Activated naive CD4-positive, alpha-beta T cell treated with anti-CD3 and anti-CD28 coated beads, Interleukin-2, amount 50 U/mL, for 24 hours (primary cell): ENCODE measurements at regions not wholly inside any gene's neighbourhood (a gene's known extent, or its start where the extent isn't known, plus 50 kb on each side); places are given as distances from the start of the nearest gene placed in this dataset.

Experiments
- H3K27ac Mint-ChIP-seq: one replicate; pipeline ENCODE4 v1.8.0; 2021; ENCODE audit warnings: mild to moderate bottlenecking, mixed read lengths
- H3K27me3 Mint-ChIP-seq: one replicate; pipeline ENCODE4 v1.8.0; 2021; ENCODE audit warnings: mixed read lengths
- H3K36me3 Mint-ChIP-seq: one replicate; pipeline ENCODE4 v1.8.0; 2021; ENCODE audit warnings: mixed read lengths
- H3K4me1 Mint-ChIP-seq: one replicate; pipeline ENCODE4 v1.8.0; 2021; ENCODE audit warnings: mixed read lengths
- H3K4me3 Mint-ChIP-seq: one replicate; pipeline ENCODE4 v1.8.0; 2021; ENCODE audit warnings: mild to moderate bottlenecking, mixed read lengths
- H3K9me3 Mint-ChIP-seq: one replicate; pipeline ENCODE4 v1.8.0; 2021; ENCODE audit warnings: mixed read lengths

- Mint-ChIP-seq H3K27me3 (no peaks in the 10 kb centered on the region), H3K9me3 (no peaks in the 10 kb centered on the region), H3K4me3 (no peak overlapping the region), H3K27ac (no peak overlapping the region), H3K4me1 (no peaks in the 10 kb centered on the region), H3K36me3 (peaks cover 11% of the 10 kb centered on the region)
Measured at GRCh38 chr1:222994511-222995235, 148.4 kb downstream of the TLR5 start.

DNA sequence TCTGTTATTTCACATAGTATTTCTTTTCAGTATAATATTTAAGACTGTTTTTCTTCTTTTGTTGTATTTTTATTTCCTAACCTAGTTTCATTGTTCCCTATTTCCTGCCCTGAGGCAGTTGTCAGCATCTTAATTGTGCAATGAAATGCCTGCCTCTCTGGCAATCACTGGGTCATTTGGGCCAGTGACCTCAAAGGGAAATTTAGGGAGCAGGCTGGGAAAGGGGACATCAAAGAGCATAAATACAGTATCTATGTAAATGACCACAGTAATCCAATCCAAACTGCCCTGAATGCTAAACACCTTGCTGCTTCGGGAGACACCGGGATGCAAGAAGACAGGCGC is 147.8 kb downstream of the TLR5 start:
- no peaks in the 10 kb centered on the region for H3K9me3 Mint-ChIP-seq
- H3K36me3 Mint-ChIP-seq, result peaks cover 11% of the 10 kb centered on the region

DNA sequence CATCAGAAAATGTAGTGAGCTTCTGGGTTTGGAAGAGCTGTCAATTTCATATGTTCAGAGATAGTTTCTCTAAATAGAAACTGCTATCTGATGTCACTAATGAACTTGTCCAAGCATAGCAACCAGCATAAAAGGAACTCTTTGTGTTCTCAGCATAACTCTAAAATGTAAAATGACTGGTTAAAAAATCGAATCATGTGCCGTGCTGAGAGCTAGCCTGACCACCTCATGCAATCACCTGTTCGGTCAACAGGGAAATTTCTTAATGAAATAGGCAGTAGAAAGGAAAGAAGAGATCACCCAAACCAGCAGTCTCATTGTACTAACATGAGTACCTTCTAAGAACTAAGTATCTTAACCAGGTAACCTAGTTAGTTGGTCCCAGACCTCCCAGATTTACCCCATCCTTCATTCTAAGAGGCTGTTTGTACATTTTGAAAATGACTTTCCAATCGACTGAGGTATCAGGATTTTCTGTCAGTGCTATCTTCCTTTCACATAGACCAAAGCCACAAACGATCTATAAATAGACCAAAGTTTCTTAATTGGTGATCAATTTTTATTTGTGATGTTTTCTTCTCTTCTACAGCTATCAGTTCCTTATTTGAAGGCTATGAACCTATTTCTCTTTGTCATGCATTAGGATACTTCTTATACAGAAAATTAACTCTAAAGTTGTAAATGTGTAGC is 147.3 kb downstream of the TLR5 start:
- Mint-ChIP-seq H3K36me3 (peaks cover 9% of the 10 kb centered on the region), H3K27ac (no peak overlapping the region), H3K9me3 (no peaks in the 10 kb centered on the region), H3K27me3 (no peaks in the 10 kb centered on the region), H3K4me3 (no peak overlapping the region), H3K4me1 (no peaks in the 10 kb centered on the region)

More for the DNA sequence above, 147.8 kb downstream of the TLR5 start:
- Mint-ChIP-seq H3K27ac (no peak overlapping the region), H3K27me3 (no peaks in the 10 kb centered on the region), H3K4me1 (no peaks in the 10 kb centered on the region), H3K4me3 (no peak overlapping the region)

DNA sequence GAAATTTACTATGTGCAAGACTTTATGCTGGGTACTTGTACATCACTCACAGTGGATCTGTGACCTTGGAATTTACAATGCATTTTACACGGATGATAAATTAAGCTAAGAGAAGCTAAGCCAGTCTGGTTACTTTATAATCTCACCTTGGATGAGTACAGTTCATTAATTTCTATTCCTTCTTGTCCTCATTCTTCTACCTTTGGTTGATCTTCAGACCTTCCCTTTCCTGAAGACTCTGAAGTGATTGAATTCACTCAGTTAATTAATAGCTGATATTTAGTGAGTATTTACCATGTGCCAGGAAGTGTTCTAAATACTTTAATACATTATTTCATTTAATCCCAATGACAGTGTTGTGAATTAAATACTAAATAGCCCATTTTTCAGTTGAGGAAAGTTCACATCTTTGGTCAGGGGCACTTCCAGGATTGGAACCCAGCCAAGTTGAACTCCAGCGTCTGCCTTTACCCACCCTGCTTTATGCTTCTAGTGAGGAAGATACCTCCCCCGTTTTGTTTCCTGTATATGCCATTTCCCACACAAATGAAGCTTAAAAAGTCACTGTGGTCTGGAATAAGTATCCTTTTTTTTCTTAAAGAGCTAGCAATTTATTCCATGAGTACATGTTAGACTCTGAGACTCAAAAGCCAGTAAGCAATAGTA is 146.6 kb downstream of the TLR5 start:
- H3K4me3 Mint-ChIP-seq, result no peak overlapping the region
- H3K27ac Mint-ChIP-seq, result no peak overlapping the region
- H3K9me3 Mint-ChIP-seq, result no peaks in the 10 kb centered on the region
- H3K27me3 Mint-ChIP-seq, result no peaks in the 10 kb centered on the region
- H3K4me1 Mint-ChIP-seq, result no peaks in the 10 kb centered on the region
- H3K36me3 Mint-ChIP-seq, result peaks cover 7% of the 10 kb centered on the region

DNA sequence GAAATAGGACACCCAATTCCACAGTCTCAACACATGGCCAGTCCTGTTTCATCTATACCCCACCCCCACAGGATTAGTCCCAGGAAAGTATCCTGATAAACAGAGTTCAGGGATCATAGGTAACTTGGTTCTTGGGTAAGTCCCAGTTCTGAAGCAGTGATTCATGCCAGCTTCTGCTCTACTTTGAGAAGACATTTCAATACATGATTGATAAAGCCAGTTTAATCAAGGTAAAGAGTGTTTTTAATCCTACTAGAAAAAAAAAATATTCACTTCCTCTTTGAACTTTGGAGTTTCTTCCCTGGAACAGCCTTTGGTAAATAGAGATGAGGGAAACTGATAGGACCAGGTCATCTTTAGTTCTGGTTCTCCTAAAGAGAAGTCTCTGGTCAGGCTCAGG is 142.4 kb downstream of the TLR5 start:
- Mint-ChIP-seq H3K27me3 (no peaks in the 10 kb centered on the region), H3K36me3 (peaks cover 15% of the 10 kb centered on the region), H3K27ac (no peak overlapping the region), H3K9me3 (no peaks in the 10 kb centered on the region), H3K4me3 (no peak overlapping the region), H3K4me1 (no peaks in the 10 kb centered on the region)

GRCh38 chr1:223001653-223002634 is 141.1 kb downstream of the TLR5 start:
- Mint-ChIP-seq H3K27me3 (no peaks in the 10 kb centered on the region), H3K4me1 (no peaks in the 10 kb centered on the region), H3K27ac (no peak overlapping the region), H3K4me3 (no peak overlapping the region), H3K36me3 (peaks cover 15% of the 10 kb centered on the region), H3K9me3 (no peaks in the 10 kb centered on the region)

DNA sequence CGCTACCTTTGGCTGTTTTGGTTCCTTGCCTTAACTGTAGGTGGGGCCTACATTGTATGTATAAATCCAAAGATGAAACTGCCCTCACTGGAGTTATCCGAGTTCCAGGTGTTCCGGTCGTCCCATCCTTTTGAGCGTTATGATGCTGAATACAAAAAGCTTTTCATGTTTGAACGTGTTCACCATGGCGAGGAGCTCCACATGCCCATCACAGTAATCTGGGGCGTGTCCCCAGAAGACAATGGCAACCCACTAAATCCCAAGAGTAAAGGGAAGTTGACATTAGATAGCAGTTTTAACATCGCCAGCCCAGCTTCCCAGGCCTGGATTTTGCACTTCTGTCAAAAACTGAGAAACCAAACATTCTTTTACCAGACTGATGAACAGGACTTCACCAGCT is 139.5 kb downstream of the TLR5 start:
- Mint-ChIP-seq H3K4me1 (no peaks in the 10 kb centered on the region), H3K36me3 (peaks cover 15% of the 10 kb centered on the region), H3K4me3 (no peak overlapping the region), H3K9me3 (no peaks in the 10 kb centered on the region), H3K27ac (no peak overlapping the region), H3K27me3 (no peaks in the 10 kb centered on the region)

- Mint-ChIP-seq H3K27me3 (no peaks in the 10 kb centered on the region), H3K4me3 (no peak overlapping the region), H3K36me3 (peaks cover 15% of the 10 kb centered on the region), H3K9me3 (no peaks in the 10 kb centered on the region), H3K4me1 (no peaks in the 10 kb centered on the region), H3K27ac (no peak overlapping the region)
Measured at GRCh38 chr1:223006371-223006770, 136.7 kb downstream of the TLR5 start.

DNA sequence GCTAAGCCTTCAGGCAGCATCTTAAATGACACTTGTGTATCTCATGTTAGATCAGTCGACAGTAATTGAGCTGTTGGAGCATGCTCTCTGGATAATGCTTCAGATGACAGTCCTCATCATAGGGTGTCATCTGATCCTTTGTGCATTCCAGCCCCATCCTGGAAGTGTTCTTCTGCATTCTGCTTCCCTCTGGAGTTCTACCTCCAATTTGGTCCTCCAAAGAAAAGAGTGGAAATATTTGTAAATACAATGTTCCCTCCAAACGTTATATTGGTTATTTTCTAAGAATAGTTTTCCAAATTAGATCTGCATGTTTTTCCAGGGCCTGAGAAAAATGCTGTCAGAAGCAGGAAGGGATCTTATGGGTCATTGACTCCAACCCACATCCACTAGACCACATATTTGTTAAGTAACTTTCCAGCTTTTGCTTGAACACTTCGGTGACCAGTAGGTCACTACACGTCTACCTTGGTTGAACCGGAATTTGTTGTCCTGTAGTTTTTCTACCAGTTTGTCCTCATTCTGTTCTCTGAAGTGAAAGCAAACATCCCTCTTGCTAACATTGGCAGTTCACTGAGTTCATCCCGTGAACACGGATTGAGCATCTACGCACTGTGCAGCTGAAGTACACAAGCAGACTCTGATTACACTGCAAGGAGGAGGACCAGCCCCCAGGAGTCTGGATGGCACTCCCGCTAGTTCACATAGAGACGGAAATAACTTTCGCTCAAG is 136.0 kb downstream of the TLR5 start:
- Mint-ChIP-seq H3K4me1 (no peaks in the 10 kb centered on the region), H3K9me3 (no peaks in the 10 kb centered on the region), H3K4me3 (no peak overlapping the region), H3K27me3 (no peaks in the 10 kb centered on the region), H3K36me3 (peaks cover 13% of the 10 kb centered on the region), H3K27ac (no peak overlapping the region)

GRCh38 chr1:223007935-223008334 is 135.1 kb downstream of the TLR5 start:
- Mint-ChIP-seq H3K4me3 (no peak overlapping the region), H3K4me1 (no peaks in the 10 kb centered on the region), H3K9me3 (no peaks in the 10 kb centered on the region), H3K27me3 (no peaks in the 10 kb centered on the region), H3K27ac (no peak overlapping the region), H3K36me3 (peaks cover 8% of the 10 kb centered on the region)

- no peak overlapping the region for H3K27ac Mint-ChIP-seq
- no peaks in the 10 kb centered on the region for H3K27me3 Mint-ChIP-seq
- H3K36me3 Mint-ChIP-seq, result peaks cover 5% of the 10 kb centered on the region
- no peaks in the 10 kb centered on the region for H3K4me1 Mint-ChIP-seq
- no peak overlapping the region for H3K4me3 Mint-ChIP-seq
- H3K9me3 Mint-ChIP-seq, result no peaks in the 10 kb centered on the region
Measured at GRCh38 chr1:223008808-223009207, 134.2 kb downstream of the TLR5 start.

DNA sequence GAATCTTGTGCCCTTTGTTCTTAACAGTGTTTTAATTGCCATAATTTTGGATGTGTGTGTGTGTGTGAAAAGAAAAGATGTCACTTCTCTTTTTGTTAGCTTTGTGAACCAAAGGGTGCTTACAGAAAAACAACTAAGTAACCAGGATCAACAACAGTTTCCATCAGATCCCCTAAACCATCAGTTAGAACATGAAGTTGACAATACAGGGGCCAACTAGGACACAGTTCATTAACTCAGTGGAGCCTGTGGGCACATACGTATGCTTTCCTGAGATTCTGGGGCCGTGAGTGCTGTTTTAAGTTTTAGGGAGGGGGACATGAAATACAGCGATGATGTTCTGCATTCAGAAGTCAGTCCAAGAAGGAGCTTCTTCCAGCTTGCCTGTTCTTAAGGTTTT is 133.6 kb downstream of the TLR5 start:
- Mint-ChIP-seq H3K27me3 (no peaks in the 10 kb centered on the region), H3K36me3 (peaks cover 4% of the 10 kb centered on the region), H3K4me3 (no peak overlapping the region)

GRCh38 chr1:223010582-223011504 is 132.2 kb downstream of the TLR5 start:
- H3K4me1 Mint-ChIP-seq, result no peaks in the 10 kb centered on the region
- H3K36me3 Mint-ChIP-seq, result no peaks in the 10 kb centered on the region
- H3K4me3 Mint-ChIP-seq, result no peak overlapping the region
- H3K27ac Mint-ChIP-seq, result no peak overlapping the region
- H3K27me3 Mint-ChIP-seq, result peaks cover 2% of the 10 kb centered on the region
- no peaks in the 10 kb centered on the region for H3K9me3 Mint-ChIP-seq

More for the DNA sequence above, 133.6 kb downstream of the TLR5 start:
- Mint-ChIP-seq H3K9me3 (no peaks in the 10 kb centered on the region), H3K4me1 (no peaks in the 10 kb centered on the region), H3K27ac (no peak overlapping the region)

- Mint-ChIP-seq H3K36me3 (no peaks in the 10 kb centered on the region), H3K9me3 (no peaks in the 10 kb centered on the region), H3K27me3 (peaks cover 2% of the 10 kb centered on the region), H3K4me3 (no peak overlapping the region), H3K4me1 (no peaks in the 10 kb centered on the region), H3K27ac (no peak overlapping the region)
Measured at GRCh38 chr1:223011505-223011856, 131.6 kb downstream of the TLR5 start.
